PC-3 (cell line): ENCODE measurements at regions not wholly inside any gene's neighbourhood (a gene's known extent, or its start where the extent isn't known, plus 50 kb on each side); places are given as distances from the start of the nearest gene placed in this dataset.
"Not testable (repeated sequence)": the region's sequence is repeated elsewhere in the genome, so short reads cannot be mapped to it uniquely, and the experiment has no call there.

Experiments used
- CTCF ChIP-seq: fragments of 300-600 bp; sonication (generic); conservative IDR thresholded peaks from 2 replicates; pipeline ENCODE4 v1.5.1; 2017; ENCODE audit warnings: antibody characterized with exemption, low read depth, mild to moderate bottlenecking, low read length
- EZH2 ChIP-seq: fragments of 300-600 bp; sonication (generic); IDR thresholded peaks from one replicate; pipeline ENCODE4 v1.6.1; 2017; ENCODE audit warnings: antibody characterized with exemption, mild to moderate bottlenecking, low read length; ENCODE audit not compliant: unreplicated experiment

- TF ChIP-seq CTCF, EZH2: not testable (repeated sequence)
Observed at GRCh38 chr9:2394087-2394741, 227.4 kb upstream of the VLDLR start.
